HepG2 (cell line): ENCODE measurements at regions not wholly inside any gene's neighbourhood (a gene's known extent, or its start where the extent isn't known, plus 50 kb on each side); places are given as distances from the start of the nearest gene placed in this dataset.
"Not testable (repeated sequence)": the region's sequence is repeated elsewhere in the genome, so short reads cannot be mapped to it uniquely, and the experiment has no call there.

ENCODE experiments used
- ATAC-seq: fragments of 200-7000 bp; cut with Tn5 transposase; 3 replicates; pipeline ENCODE4 v1.9.1; 2020; ENCODE audit warnings: mild to moderate bottlenecking, moderate library complexity
- BruUV-seq: library from RNA; stranded (reverse); fragments of 400-500 nt; replicated peaks from 2 replicates; lab custom pipeline; 2021; lab: Mats Ljungman, UMichigan
- CTCF ChIA-PET: fragments of 300-600 bp; formaldehyde crosslinking; extraction: SDS; loops from one replicate; lab custom pipeline; 2021; ENCODE audit warnings: low total read pairs, inconsistent platforms, low intra/inter-chr PET ratio; lab: Yijun Ruan, JAX
- POLR2A ChIA-PET: fragments of 350-600 bp; sonication (Branson Sonifier 250); formaldehyde crosslinking; loops from one replicate; lab custom pipeline; 2020; ENCODE audit warnings: antibody characterized with exemption, inconsistent platforms; lab: Yijun Ruan, JAX
- DNase-seq: peaks from one replicate; pipeline ENCODE4 v3.0.0-alpha.2; 2015; ENCODE audit warnings: low spot score
- FAIRE-seq: peaks from 3 replicates; lab custom pipeline; 2011; peaks lifted over from hg19 to GRCh38; lab: Jason Lieb, UNC
- H2AFZ ChIP-seq: one replicate; pipeline ENCODE4 v1.6.1; 2011; ENCODE audit warnings: low read length, inconsistent platforms
- H3K27ac ChIP-seq: fragments of 300-600 bp; 3 replicates; pipeline ENCODE4 v1.8.0; 2011; ENCODE audit warnings: mixed run types, mild to moderate bottlenecking, mixed read lengths, low read length, inconsistent platforms; ENCODE audit not compliant: insufficient read depth; ENCODE audit errors: extremely low read length
- H3K27me3 ChIP-seq, 2 experiments: fragments of 200-600 bp in 1 of 2; 2 replicates in 1 of 2; 3 replicates in 1 of 2; pipeline versions ENCODE4 v1.6.0 to v1.8.0; 2011; ENCODE audit warnings: low read length in 2 of 2, mild to moderate bottlenecking in 2 of 2, moderate library complexity in 2 of 2, inconsistent platforms in 1 of 2; ENCODE audit not compliant: insufficient read depth in 2 of 2, control insufficient read depth in 1 of 2
- H3K36me3 ChIP-seq, 2 experiments: fragments of 200-600 bp in 1 of 2; replicated peaks in 1 of 2; 2 replicates in 1 of 2; 3 replicates in 1 of 2; pipeline versions ENCODE4 v1.5.1 to v1.8.0; 2011; ENCODE audit warnings: low read length in 2 of 2, inconsistent platforms in 1 of 2; ENCODE audit not compliant: insufficient read depth in 2 of 2, control insufficient read depth in 1 of 2
- H3K4me1 ChIP-seq: 2 replicates; pipeline ENCODE4 v1.5.1; 2012; ENCODE audit warnings: low read length, inconsistent platforms; ENCODE audit not compliant: insufficient read depth
- H3K4me2 ChIP-seq: 2 replicates; pipeline ENCODE4 v1.6.0; 2011; ENCODE audit warnings: low read depth, low read length, inconsistent platforms
- H3K4me3 ChIP-seq, 3 experiments: fragments of 200-600 bp in 1 of 3; sonication (generic), shearing (Covaris generic) in 1 of 3; replicated peaks in 1 of 3; 2 replicates each; pipeline ENCODE4 v1.5.1; 2011 to 2016; ENCODE audit warnings: low read length in 3 of 3, inconsistent platforms in 2 of 3, low read depth in 2 of 3, mild to moderate bottlenecking in 2 of 3, control low read depth in 1 of 3, mixed read lengths in 1 of 3; ENCODE audit not compliant: insufficient read depth in 1 of 3
- H3K79me2 ChIP-seq: one replicate; pipeline ENCODE4 v1.6.1; 2011; ENCODE audit warnings: low read length, inconsistent platforms; ENCODE audit not compliant: insufficient read depth
- H3K9ac ChIP-seq: 2 replicates; pipeline ENCODE4 v1.6.0; 2011; ENCODE audit warnings: mild to moderate bottlenecking, low read depth, low read length, inconsistent platforms; ENCODE audit not compliant: insufficient read depth
- H3K9me3 ChIP-seq: 2 replicates; pipeline ENCODE4 v1.5.1; 2012; ENCODE audit warnings: mild to moderate bottlenecking, low read length
- H4K20me1 ChIP-seq: 2 replicates; pipeline ENCODE4 v1.6.0; 2011; ENCODE audit warnings: inconsistent platforms, mild to moderate bottlenecking, low read length, moderate library complexity; ENCODE audit not compliant: insufficient read depth
- STAG1 ChIP-seq: sonication (generic); formaldehyde crosslinking; IDR thresholded peaks from 2 replicates; pipeline ENCODE4 v1.4.0; 2020; ENCODE audit warnings: missing genetic modification reagents
- ZFX ChIP-seq: sonication (generic); formaldehyde crosslinking; IDR thresholded peaks from 2 replicates; pipeline ENCODE4 v1.4.0; 2020; ENCODE audit warnings: mild to moderate bottlenecking, low read depth, missing genetic modification reagents, moderate library complexity
- ZNF777 ChIP-seq: sonication (generic); formaldehyde crosslinking; IDR thresholded peaks from 2 replicates; pipeline ENCODE4 v1.4.0; 2020; ENCODE audit warnings: missing genetic modification reagents
- WGBS: methylation state at CpG from one replicate; pipeline ENCODE4 v1.1.6; 2017; ENCODE audit warnings: low lambda C conversion rate; 5-methylcytosine and 5-hydroxymethylcytosine counted together
- in situ Hi-C: cut with HindIII; loops from 2 replicates; pipeline ENCODE4 v1.10.0; 2017; ENCODE audit warnings: low pct_unique_long_range_greater_than_20kb; ENCODE audit not compliant: extremely low pct_ligation_motif_present
- intact Hi-C: fragments of 100-400 bp; cut with micrococcal nuclease; formaldehyde crosslinking; loops from one replicate; pipeline ENCODE4 v1.10.0; 2022; ENCODE audit not compliant: unreplicated experiment
- TF ChIP-seq, protein P1 (sequence below): sonication (generic); formaldehyde crosslinking; IDR thresholded peaks from 2 replicates; pipeline ENCODE4 v1.5.1; 2020; ENCODE audit warnings: mild to moderate bottlenecking, missing genetic modification reagents, moderate library complexity
- TF ChIP-seq, protein P2 (sequence below): sonication (generic); formaldehyde crosslinking; IDR thresholded peaks from 2 replicates; pipeline ENCODE4 v1.5.0; 2020; ENCODE audit warnings: mild to moderate bottlenecking, missing genetic modification reagents, moderate library complexity

DNA sequence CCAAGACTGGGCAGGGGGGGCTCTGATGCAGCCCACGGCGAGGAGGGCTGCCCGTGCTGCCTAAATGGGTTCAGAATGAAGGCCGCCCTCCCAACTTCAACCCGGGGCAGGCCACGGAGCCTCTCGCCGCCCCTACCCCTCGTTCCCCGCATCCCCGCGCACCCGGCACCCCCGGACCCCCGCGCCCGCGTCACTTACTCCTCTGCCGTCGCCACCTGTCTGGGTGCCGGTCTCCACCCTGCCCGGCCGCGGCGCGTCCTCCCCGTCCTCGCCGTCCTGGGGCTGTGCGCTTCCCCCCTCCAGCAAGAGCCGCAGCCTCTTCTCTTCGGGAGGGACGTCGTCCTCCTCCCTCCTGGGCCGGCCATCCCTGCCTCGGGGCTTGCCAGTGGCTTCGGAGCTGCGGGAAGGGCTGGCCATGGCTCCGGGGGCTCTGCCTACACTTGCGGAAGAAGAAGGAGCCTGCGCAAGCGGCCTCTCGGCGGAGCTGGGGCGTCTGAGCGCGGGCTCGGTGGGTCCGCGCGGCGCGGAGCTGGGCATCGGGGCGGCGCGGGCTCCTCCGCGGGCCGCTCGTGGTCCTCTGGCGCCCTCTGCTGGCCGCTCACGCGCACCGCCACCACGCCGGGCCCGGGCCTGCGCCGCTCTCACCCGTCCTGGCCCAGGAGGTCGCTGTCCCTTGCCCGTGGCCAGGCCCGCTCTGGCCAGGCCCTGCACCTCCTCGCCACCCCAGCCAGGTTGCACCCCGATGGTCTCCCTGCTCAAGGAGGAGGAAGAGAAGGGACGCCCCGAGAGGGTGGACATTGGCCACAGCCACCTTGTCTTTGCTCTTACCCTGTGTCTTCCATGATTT is 59.3 kb upstream of the CLEC6A start:
- H3K27ac ChIP-seq, H3K79me2 ChIP-seq, H2AFZ ChIP-seq, H3K9ac ChIP-seq, FAIRE-seq, intact Hi-C loops, CTCF ChIA-PET, H3K27me3 ChIP-seq, POLR2A ChIA-PET, in situ Hi-C loops, BruUV-seq, H4K20me1 ChIP-seq, H3K4me3 ChIP-seq, H3K4me1 ChIP-seq, H3K9me3 ChIP-seq, H3K36me3 ChIP-seq: not testable (repeated sequence)
- peak; percentile 6 for DNase-seq
- TF ChIP-seq, protein P1, sequence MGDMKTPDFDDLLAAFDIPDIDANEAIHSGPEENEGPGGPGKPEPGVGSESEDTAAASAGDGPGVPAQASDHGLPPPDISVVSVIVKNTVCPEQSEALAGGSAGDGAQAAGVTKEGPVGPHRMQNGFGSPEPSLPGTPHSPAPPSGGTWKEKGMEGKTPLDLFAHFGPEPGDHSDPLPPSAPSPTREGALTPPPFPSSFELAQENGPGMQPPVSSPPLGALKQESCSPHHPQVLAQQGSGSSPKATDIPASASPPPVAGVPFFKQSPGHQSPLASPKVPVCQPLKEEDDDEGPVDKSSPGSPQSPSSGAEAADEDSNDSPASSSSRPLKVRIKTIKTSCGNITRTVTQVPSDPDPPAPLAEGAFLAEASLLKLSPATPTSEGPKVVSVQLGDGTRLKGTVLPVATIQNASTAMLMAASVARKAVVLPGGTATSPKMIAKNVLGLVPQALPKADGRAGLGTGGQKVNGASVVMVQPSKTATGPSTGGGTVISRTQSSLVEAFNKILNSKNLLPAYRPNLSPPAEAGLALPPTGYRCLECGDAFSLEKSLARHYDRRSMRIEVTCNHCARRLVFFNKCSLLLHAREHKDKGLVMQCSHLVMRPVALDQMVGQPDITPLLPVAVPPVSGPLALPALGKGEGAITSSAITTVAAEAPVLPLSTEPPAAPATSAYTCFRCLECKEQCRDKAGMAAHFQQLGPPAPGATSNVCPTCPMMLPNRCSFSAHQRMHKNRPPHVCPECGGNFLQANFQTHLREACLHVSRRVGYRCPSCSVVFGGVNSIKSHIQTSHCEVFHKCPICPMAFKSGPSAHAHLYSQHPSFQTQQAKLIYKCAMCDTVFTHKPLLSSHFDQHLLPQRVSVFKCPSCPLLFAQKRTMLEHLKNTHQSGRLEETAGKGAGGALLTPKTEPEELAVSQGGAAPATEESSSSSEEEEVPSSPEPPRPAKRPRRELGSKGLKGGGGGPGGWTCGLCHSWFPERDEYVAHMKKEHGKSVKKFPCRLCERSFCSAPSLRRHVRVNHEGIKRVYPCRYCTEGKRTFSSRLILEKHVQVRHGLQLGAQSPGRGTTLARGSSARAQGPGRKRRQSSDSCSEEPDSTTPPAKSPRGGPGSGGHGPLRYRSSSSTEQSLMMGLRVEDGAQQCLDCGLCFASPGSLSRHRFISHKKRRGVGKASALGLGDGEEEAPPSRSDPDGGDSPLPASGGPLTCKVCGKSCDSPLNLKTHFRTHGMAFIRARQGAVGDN (CRISPR knock-in tag) = 0 out of 2 replicates have a peak, but pooled peaks have one; percentile 14
- peak; percentile 25; the same call in 1 of the 2 replicates for TF ChIP-seq ZNF777 (CRISPR knock-in tag)
- TF ChIP-seq ZFX = peak; percentile 16; the same call in 1 of the 2 replicates
- peak; percentile 43 for TF ChIP-seq STAG1 (CRISPR knock-in tag)
- TF ChIP-seq, protein P2, sequence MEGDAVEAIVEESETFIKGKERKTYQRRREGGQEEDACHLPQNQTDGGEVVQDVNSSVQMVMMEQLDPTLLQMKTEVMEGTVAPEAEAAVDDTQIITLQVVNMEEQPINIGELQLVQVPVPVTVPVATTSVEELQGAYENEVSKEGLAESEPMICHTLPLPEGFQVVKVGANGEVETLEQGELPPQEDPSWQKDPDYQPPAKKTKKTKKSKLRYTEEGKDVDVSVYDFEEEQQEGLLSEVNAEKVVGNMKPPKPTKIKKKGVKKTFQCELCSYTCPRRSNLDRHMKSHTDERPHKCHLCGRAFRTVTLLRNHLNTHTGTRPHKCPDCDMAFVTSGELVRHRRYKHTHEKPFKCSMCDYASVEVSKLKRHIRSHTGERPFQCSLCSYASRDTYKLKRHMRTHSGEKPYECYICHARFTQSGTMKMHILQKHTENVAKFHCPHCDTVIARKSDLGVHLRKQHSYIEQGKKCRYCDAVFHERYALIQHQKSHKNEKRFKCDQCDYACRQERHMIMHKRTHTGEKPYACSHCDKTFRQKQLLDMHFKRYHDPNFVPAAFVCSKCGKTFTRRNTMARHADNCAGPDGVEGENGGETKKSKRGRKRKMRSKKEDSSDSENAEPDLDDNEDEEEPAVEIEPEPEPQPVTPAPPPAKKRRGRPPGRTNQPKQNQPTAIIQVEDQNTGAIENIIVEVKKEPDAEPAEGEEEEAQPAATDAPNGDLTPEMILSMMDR (CRISPR knock-in tag) = peak; percentile 61
- WGBS = 27% methylated on average over 22 of the region's 79 CpGs
- ATAC-seq = peak; percentile 96
- peak overlapping the region; percentile 55; the same call in 1 of the 2 replicates for H3K4me2 ChIP-seq

DNA sequence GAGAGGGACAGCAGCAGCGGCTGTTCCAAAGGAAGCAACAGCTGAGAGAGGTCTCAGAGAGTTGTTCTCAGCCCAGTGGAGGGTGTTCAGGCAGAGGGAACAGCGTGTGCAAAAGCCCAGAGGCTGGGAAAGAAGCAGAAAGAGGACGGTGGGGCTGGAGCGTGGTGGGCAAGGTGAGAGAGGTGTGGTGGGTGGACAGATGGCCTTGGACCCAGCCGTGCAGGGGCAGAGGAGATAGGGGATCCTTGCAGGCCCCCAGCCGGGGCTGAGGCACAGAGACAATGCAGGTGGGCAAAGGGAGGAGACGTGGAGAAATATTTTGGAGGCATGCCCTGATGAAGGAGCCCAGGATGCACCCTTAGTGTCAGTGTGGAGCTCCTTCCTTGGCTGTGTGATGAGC is 58.4 kb upstream of the CLEC6A start:
- ATAC-seq, H3K4me2 ChIP-seq, in situ Hi-C loops, H3K4me3 ChIP-seq, H3K9ac ChIP-seq, DNase-seq, BruUV-seq, POLR2A ChIA-PET, H3K27me3 ChIP-seq, FAIRE-seq, intact Hi-C loops, H3K79me2 ChIP-seq, H2AFZ ChIP-seq, H3K4me1 ChIP-seq, H3K36me3 ChIP-seq, H3K27ac ChIP-seq, CTCF ChIA-PET, H4K20me1 ChIP-seq, H3K9me3 ChIP-seq: not testable (repeated sequence)
- 23% methylated on average over 7 of the region's 7 CpGs for WGBS
